ENCODE measurements at regions not wholly inside any gene's neighbourhood (a gene's known extent, or its start where the extent isn't known, plus 50 kb on each side); places are given as distances from the start of the nearest gene placed in this dataset.
"Not testable (repeated sequence)": the region's sequence is repeated elsewhere in the genome, so short reads cannot be mapped to it uniquely, and the experiment has no call there.

- no peak for TF ChIP-seq ZBTB33 (IDR thresholded peaks at IDR 0.05)
Measured at GRCh38 chr3:171981271-171981605, 58.1 kb upstream of the FNDC3B start (continued).

- H3K27me3 ChIP-seq (ENCODE audit: control insufficient read depth in 4 of 4, insufficient read depth in 4 of 4, low read length in 3 of 4), result no peaks in the 10 kb centered on the region
- H3K9ac ChIP-seq (ENCODE audit: low read depth in 1 of 2, low read length in 2 of 2), result no peak overlapping the region
- 88% methylated on average over 2 of the region's 2 CpGs for WGBS
- no peak overlapping the region for H3K4me3 ChIP-seq (ENCODE audit: low read depth in 1 of 3, low read length in 3 of 3)
- no peaks in the 10 kb centered on the region for H3K4me1 ChIP-seq (ENCODE audit: control insufficient read depth in 4 of 4, insufficient read depth in 4 of 4, low read length in 3 of 4)
- no peaks in the 10 kb centered on the region for H3K9me3 ChIP-seq (ENCODE audit: control insufficient read depth in 4 of 4, low read length in 3 of 4)
- TF ChIP-seq, protein P1, sequence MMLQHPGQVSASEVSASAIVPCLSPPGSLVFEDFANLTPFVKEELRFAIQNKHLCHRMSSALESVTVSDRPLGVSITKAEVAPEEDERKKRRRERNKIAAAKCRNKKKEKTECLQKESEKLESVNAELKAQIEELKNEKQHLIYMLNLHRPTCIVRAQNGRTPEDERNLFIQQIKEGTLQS (IDR thresholded peaks at IDR 0.05), result no peak
- TF ChIP-seq HNF4G (IDR thresholded peaks at IDR 0.05) (no peak), JUND (IDR thresholded peaks at IDR 0.05) (no peak), SP1 (IDR thresholded peaks at IDR 0.05) (no peak), FOXA1 (IDR thresholded peaks at IDR 0.05) (no peak)
- no peak for DNase-seq (ENCODE audit: low spot score)
- no peaks in the 10 kb centered on the region for H3K36me3 ChIP-seq (ENCODE audit: control insufficient read depth in 4 of 4, insufficient read depth in 3 of 4, low read depth in 1 of 4, low read length in 3 of 4)
- no peak overlapping the region for H3K27ac ChIP-seq (ENCODE audit: low read depth in 1 of 2, low read length in 2 of 2)
Measured at GRCh38 chr3:171982828-171983227, 56.5 kb upstream of the FNDC3B start.

DNA sequence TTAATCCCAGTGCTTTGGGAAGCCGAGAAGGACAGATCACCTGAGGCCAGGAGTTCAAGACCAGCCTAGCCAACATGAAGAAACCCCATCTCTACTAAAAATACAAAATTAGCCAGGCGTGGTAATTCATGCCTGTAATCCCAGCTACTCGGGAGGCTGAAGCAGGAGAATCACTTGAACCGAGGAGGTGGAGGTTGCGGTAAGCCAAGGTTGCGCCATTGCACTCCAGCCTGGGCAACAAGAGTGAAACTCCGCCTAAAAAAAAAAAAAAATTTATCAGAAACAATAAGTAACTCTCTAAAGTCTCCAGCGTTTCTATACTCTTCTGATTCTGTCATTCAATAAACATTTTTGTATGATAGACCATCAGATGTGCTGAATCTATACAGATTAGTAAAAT lies 55.7 kb upstream of the FNDC3B start:
- H3K4me3 ChIP-seq (ENCODE audit: low read depth in 1 of 3, low read length in 3 of 3); H3K36me3 ChIP-seq (ENCODE audit: control insufficient read depth in 4 of 4, insufficient read depth in 3 of 4, low read depth in 1 of 4, low read length in 3 of 4); H3K27ac ChIP-seq (ENCODE audit: low read depth in 1 of 2, low read length in 2 of 2); H3K9me3 ChIP-seq (ENCODE audit: control insufficient read depth in 4 of 4, low read length in 3 of 4); H3K9ac ChIP-seq (ENCODE audit: low read depth in 1 of 2, low read length in 2 of 2); H3K27me3 ChIP-seq (ENCODE audit: control insufficient read depth in 4 of 4, insufficient read depth in 4 of 4, low read length in 3 of 4); H3K4me1 ChIP-seq (ENCODE audit: control insufficient read depth in 4 of 4, insufficient read depth in 4 of 4, low read length in 3 of 4); DNase-seq (ENCODE audit: low spot score): not testable (repeated sequence)
- WGBS, result 92% methylated on average over 8 of the region's 8 CpGs

DNA sequence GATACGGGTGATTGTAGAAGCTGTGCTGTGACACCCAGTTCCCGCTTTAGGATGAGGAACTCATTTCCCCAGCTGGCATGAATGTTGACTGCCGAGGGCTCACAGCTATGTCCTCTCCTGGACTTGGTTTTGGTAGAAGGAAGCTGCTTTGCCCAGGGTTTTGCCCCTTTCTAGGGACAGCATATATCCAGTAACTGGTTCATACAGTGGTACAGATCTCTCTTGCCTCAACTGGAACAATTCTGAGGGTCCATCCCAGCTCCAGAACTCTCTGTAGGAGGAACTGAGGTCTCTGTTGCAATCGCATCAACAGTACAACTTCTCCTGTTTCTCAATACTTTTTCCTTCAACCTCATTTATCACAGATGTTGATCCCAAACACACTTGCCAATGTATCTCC lies 54.5 kb upstream of the FNDC3B start:
- no peaks in the 10 kb centered on the region for H3K27me3 ChIP-seq (ENCODE audit: control insufficient read depth in 4 of 4, insufficient read depth in 4 of 4, low read length in 3 of 4)
- H3K9me3 ChIP-seq (ENCODE audit: control insufficient read depth in 4 of 4, low read length in 3 of 4), result no peaks in the 10 kb centered on the region
- no peaks in the 10 kb centered on the region for H3K4me1 ChIP-seq (ENCODE audit: control insufficient read depth in 4 of 4, insufficient read depth in 4 of 4, low read length in 3 of 4)
- DNase-seq (ENCODE audit: low spot score), result no peak
- no peaks in the 10 kb centered on the region for H3K36me3 ChIP-seq (ENCODE audit: control insufficient read depth in 4 of 4, insufficient read depth in 3 of 4, low read depth in 1 of 4, low read length in 3 of 4)
- 82% methylated on average over 4 of the region's 4 CpGs for WGBS
- no peak overlapping the region for H3K27ac ChIP-seq (ENCODE audit: low read depth in 1 of 2, low read length in 2 of 2)
- H3K4me3 ChIP-seq (ENCODE audit: low read depth in 1 of 3, low read length in 3 of 3), result no peak overlapping the region
- H3K9ac ChIP-seq (ENCODE audit: low read depth in 1 of 2, low read length in 2 of 2), result no peak overlapping the region
- no peak for TF ChIP-seq RAD21 (IDR thresholded peaks at IDR 0.05)
- TF ChIP-seq EGR1 (IDR thresholded peaks at IDR 0.05; ENCODE audit: low read depth in 2 of 2), result no peak
- TF ChIP-seq NR2F2 (IDR thresholded peaks at IDR 0.05), result no peak
- no peak for TF ChIP-seq CTCF (IDR thresholded peaks at IDR 0.05; ENCODE audit: low read depth, low read length, missing input control)
- TF ChIP-seq TAF1 (conservative IDR thresholded peaks at IDR 0.05), result no peak
- no peak for TF ChIP-seq GABPA (IDR thresholded peaks at IDR 0.05 in 1 of 2, conservative IDR thresholded peaks at IDR 0.05 in 1 of 2)
- no peak for TF ChIP-seq YY1 (IDR thresholded peaks at IDR 0.05)
- TF ChIP-seq, protein P1 (IDR thresholded peaks at IDR 0.05), result no peak
- TF ChIP-seq ZBTB33 (IDR thresholded peaks at IDR 0.05), result no peak
- TF ChIP-seq HNF4G (IDR thresholded peaks at IDR 0.05), result no peak
- no peak for TF ChIP-seq SP1 (IDR thresholded peaks at IDR 0.05)
- no peak for TF ChIP-seq HNF4A (conservative IDR thresholded peaks at IDR 0.05)
- TF ChIP-seq FOXA1 (IDR thresholded peaks at IDR 0.05), result no peak
- TF ChIP-seq RXRA (IDR thresholded peaks at IDR 0.05), result no peak
- no peak for TF ChIP-seq JUND (IDR thresholded peaks at IDR 0.05)
- TF ChIP-seq, protein P2, sequence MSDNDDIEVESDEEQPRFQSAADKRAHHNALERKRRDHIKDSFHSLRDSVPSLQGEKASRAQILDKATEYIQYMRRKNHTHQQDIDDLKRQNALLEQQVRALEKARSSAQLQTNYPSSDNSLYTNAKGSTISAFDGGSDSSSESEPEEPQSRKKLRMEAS (IDR thresholded peaks at IDR 0.05), result no peak
- TF ChIP-seq REST (IDR thresholded peaks at IDR 0.05), result no peak
